WERI-Rb-1 (cell line): ENCODE measurements at regions not wholly inside any gene's neighbourhood (a gene's known extent, or its start where the extent isn't known, plus 50 kb on each side); places are given as distances from the start of the nearest gene placed in this dataset.

ENCODE experiments used
- DNase-seq: peaks from one replicate; pipeline ENCODE4 v3.0.0-alpha.2; 2020
- H3K27ac ChIP-seq: fragments of 250-450 bp; sonication (Bioruptor Pico); 2 replicates; pipeline ENCODE4 v1.5.1; 2020; ENCODE audit warnings: mild to moderate bottlenecking, moderate library complexity
- H3K27me3 ChIP-seq: fragments of 250-450 bp; sonication (Bioruptor Pico); 2 replicates; pipeline ENCODE4 v1.5.1; 2021; ENCODE audit warnings: mild to moderate bottlenecking, low read depth, moderate library complexity; ENCODE audit not compliant: insufficient read depth, severe bottlenecking
- H3K36me3 ChIP-seq: fragments of 250-450 bp; sonication (Bioruptor Pico); 2 replicates; pipeline ENCODE4 v1.5.1; 2020; ENCODE audit warnings: mild to moderate bottlenecking, moderate library complexity
- H3K4me3 ChIP-seq: 2 replicates; pipeline ENCODE4 v1.5.1; 2011; ENCODE audit warnings: low read depth, mild to moderate bottlenecking, control low read depth, low read length
- H3K9me3 ChIP-seq: fragments of 250-450 bp; sonication (Bioruptor Pico); 2 replicates; pipeline ENCODE4 v1.5.1; 2021; ENCODE audit warnings: mild to moderate bottlenecking, moderate library complexity; ENCODE audit not compliant: severe bottlenecking
- TF ChIP-seq, protein P1 (sequence below): IDR thresholded peaks from 2 replicates; pipeline ENCODE4 v1.5.1; 2011; ENCODE audit warnings: low read depth, mild to moderate bottlenecking, control low read depth, inconsistent platforms, low read length

DNA sequence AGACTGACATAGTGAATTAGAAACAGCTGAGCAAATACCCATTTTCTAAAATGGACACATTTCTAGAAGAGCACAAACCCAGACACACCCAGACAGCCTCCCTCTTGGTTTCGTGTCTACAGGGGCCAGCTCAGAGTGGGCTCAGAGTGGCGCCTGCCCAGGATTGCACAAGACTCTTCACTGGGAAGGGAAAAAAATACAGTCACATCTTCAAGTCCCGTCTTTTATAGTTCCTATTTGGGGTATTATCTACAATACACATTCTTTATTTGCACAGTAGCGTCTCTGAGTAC lies 246.1 kb upstream of the AFDN start:
- no peak for DNase-seq
- Histone ChIP-seq H3K36me3 (no peaks in the 10 kb centered on the region), H3K9me3 (peaks cover 2% of the 10 kb centered on the region), H3K27me3 (no peaks in the 10 kb centered on the region), H3K4me3 (no peak overlapping the region), H3K27ac (no peak overlapping the region)
- TF ChIP-seq, protein P1, sequence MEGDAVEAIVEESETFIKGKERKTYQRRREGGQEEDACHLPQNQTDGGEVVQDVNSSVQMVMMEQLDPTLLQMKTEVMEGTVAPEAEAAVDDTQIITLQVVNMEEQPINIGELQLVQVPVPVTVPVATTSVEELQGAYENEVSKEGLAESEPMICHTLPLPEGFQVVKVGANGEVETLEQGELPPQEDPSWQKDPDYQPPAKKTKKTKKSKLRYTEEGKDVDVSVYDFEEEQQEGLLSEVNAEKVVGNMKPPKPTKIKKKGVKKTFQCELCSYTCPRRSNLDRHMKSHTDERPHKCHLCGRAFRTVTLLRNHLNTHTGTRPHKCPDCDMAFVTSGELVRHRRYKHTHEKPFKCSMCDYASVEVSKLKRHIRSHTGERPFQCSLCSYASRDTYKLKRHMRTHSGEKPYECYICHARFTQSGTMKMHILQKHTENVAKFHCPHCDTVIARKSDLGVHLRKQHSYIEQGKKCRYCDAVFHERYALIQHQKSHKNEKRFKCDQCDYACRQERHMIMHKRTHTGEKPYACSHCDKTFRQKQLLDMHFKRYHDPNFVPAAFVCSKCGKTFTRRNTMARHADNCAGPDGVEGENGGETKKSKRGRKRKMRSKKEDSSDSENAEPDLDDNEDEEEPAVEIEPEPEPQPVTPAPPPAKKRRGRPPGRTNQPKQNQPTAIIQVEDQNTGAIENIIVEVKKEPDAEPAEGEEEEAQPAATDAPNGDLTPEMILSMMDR = no peak

DNA sequence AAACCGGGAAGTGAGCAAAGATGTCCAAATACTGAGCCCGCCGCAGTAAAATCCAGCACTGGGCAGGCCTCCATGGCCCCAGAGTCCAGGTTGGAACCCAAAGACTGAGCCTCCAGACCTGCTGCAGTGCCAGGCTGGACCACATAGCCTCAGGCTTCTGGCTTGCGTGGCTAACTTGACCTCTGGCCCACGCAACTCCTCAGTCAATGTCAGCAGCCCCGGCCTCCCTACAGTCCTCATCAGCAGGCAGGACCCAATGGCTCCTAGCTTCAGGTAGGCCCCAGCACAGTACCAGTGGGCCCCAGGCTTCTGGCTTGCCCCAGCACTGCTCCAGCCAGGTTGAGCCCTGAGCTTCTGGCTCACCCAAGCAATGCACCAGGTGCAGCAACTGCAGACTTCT lies 245.1 kb upstream of the AFDN start:
- TF ChIP-seq, protein P1 = no peak
- DNase-seq = no peak
- Histone ChIP-seq H3K27me3 (no peaks in the 10 kb centered on the region), H3K27ac (no peak overlapping the region), H3K9me3 (peaks cover 2% of the 10 kb centered on the region), H3K36me3 (no peaks in the 10 kb centered on the region), H3K4me3 (no peak overlapping the region)

DNA sequence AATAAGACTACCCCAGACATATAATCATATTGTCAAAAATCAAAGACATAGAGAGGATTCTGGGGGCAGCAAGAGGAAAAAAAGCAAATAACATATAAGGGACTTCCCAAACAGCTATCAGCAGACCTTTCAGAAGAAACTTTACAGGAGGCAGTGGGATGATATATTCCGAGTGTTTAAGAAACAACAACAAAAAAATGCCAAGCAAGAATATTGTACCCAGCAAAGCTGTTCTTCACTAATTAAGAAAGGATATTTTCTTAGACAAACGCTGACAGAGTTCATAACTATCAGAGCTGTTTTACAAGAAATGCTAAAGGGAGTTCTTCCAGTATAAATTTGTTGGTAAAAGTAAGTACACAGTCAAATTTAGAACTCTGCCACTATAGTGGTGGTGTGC lies 243.3 kb upstream of the AFDN start:
- TF ChIP-seq, protein P1 = no peak
- Histone ChIP-seq H3K27me3 (no peaks in the 10 kb centered on the region), H3K4me3 (no peak overlapping the region), H3K27ac (no peak overlapping the region), H3K9me3 (peaks cover 2% of the 10 kb centered on the region), H3K36me3 (no peaks in the 10 kb centered on the region)
- no peak for DNase-seq

DNA sequence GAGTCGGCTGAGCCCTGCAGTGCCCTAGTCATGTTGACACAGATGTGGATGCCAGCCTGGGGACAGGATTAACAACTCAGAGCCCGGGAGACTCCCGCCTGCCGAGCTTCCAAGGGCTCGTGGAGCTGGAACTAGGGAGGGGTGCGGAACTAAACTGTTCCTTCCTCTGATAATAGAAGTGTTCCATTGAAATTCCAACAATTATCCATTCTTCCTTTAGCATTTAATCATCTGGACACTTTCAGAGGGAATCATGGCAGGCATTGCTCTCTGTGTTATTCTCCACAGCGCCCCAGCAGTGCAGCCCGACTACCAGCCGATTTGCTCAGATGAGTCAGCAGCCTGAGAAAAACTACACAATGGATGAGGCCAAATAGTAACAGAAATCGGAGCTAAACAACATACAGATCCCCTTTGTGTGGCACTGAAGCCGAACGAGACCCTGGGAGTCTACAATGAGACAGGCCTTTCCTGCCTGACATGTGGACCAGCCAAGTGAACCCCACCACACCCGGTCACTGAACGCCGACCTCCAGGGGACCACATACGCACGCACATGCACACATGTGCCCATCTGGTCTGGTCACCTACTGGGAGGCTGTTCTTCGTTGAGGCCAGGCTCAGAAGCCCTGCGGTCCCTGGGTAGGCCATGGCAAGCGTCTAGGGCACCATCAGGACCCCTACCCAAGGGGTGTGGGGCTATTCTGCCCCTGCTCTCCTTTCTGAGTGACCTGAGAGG lies 238.4 kb upstream of the AFDN start:
- Histone ChIP-seq H3K27ac (no peak overlapping the region), H3K36me3 (no peaks in the 10 kb centered on the region), H3K27me3 (no peaks in the 10 kb centered on the region), H3K9me3 (peaks cover under 1% of the 10 kb centered on the region), H3K4me3 (no peak overlapping the region)
- DNase-seq = no peak
- TF ChIP-seq, protein P1 = no peak

DNA sequence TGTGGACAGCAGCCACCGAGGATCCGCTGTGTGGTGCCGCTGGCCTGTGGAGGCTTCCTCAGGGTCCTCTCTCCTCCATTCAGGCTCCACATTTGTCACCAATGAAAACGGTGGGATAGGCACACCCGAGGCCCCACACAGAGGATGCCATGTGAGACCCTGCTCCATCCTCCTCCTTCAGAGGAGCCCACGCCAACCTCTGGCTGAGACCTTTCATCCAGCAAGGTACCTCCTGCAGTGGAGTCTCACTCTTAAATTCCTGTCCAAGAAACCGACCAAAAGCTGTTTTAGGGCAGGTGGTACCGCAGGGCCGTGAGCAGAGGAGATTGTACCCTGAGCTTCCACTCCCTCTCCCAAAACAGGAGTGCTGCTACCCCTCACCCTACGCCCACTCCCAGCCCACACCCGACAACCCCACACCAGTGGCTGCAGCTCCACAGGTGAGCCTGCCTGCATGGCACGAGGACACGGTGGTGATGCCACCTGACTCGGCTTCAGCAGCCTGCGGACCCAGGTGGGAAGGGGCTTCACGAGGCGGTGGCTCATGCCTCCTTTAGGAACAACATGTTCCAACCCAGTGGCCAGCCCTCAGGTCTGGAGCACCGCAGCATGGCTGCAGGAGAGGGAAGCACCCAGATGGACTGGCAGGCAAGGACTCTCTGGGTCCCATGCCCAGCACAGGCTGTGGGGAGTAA lies 237.6 kb upstream of the AFDN start:
- TF ChIP-seq, protein P1 = no peak
- H3K4me3 ChIP-seq = no peak overlapping the region
- no peaks in the 10 kb centered on the region for H3K36me3 ChIP-seq
- H3K27ac ChIP-seq = no peak overlapping the region
- no peaks in the 10 kb centered on the region for H3K9me3 ChIP-seq
- no peaks in the 10 kb centered on the region for H3K27me3 ChIP-seq
- no peak for DNase-seq

DNA sequence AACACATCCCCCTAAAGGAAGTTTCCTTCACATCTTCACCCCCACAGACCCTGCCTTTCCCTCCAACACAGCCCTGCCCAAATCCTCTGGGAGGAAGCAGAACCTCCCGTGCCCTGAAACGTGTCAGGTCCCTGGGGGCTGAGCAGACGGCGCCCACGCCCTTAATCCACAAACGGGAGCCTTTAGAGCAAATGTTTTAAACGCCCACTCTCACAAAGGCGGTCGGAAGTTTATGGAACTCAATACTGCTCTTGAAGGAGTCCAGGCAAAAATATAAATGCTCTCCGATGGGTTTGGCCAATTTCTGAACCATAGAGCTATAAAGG lies 237.1 kb upstream of the AFDN start:
- Histone ChIP-seq H3K9me3 (no peaks in the 10 kb centered on the region), H3K36me3 (no peaks in the 10 kb centered on the region), H3K27ac (no peak overlapping the region), H3K4me3 (no peak overlapping the region), H3K27me3 (no peaks in the 10 kb centered on the region)
- TF ChIP-seq, protein P1 = no peak
- no peak for DNase-seq
